SU-DHL-6 (cell line): ENCODE measurements at regions not wholly inside any gene's neighbourhood (a gene's known extent, or its start where the extent isn't known, plus 50 kb on each side); places are given as distances from the start of the nearest gene placed in this dataset.

Source experiments
- CTCF ChIP-seq: fragments of 200-600 bp; sonication (generic); IDR thresholded peaks from one replicate; pipeline ENCODE4 v1.5.1; 2017; ENCODE audit warnings: antibody characterized with exemption, mild to moderate bottlenecking, low read length, moderate library complexity; ENCODE audit not compliant: insufficient read depth, poor library complexity, severe bottlenecking
- EZH2phosphoT487 ChIP-seq: fragments of 200-600 bp; sonication (generic), shearing (Covaris generic); conservative IDR thresholded peaks from 2 replicates; pipeline ENCODE4 v1.6.1; 2018; ENCODE audit warnings: mild to moderate bottlenecking, antibody characterized with exemption, low read length, moderate library complexity, mixed read lengths

- TF ChIP-seq CTCF (no peak), EZH2phosphoT487 (no peak)
Observed at GRCh38 chr5:14086261-14086660, 56.9 kb upstream of the TRIO start.
